H9 (cell line): ENCODE measurements at regions not wholly inside any gene's neighbourhood (a gene's known extent, or its start where the extent isn't known, plus 50 kb on each side); places are given as distances from the start of the nearest gene placed in this dataset.

Experiments
- DNase-seq: peaks from one replicate; pipeline ENCODE4 v3.0.0-alpha.2; 2017
- H2AFZ ChIP-seq: one replicate; pipeline ENCODE4 v1.6.1; 2013; ENCODE audit warnings: mild to moderate bottlenecking, low read length, control low read depth, moderate library complexity
- H2AK5ac ChIP-seq: 2 replicates; pipeline ENCODE4 v1.6.1; 2013; ENCODE audit warnings: low read length, control low read depth, mixed read lengths; ENCODE audit not compliant: insufficient read length
- H2BK120ac ChIP-seq: one replicate; pipeline ENCODE4 v1.6.1; 2013; ENCODE audit warnings: low read depth, mild to moderate bottlenecking, low read length, control low read depth, inconsistent platforms; ENCODE audit not compliant: poor library complexity, severe bottlenecking
- H2BK12ac ChIP-seq: 2 replicates; pipeline ENCODE4 v1.6.1; 2013; ENCODE audit warnings: low read length, control low read depth, mixed read lengths, low read depth; ENCODE audit not compliant: insufficient read length
- H2BK15ac ChIP-seq: 2 replicates; pipeline ENCODE4 v1.6.1; 2013; ENCODE audit warnings: low read depth, low read length, control low read depth
- H2BK20ac ChIP-seq: one replicate; pipeline ENCODE4 v1.6.1; 2013; ENCODE audit warnings: low read depth, mild to moderate bottlenecking, low read length, control low read depth, inconsistent platforms; ENCODE audit not compliant: poor library complexity, severe bottlenecking
- H2BK5ac ChIP-seq: 2 replicates; pipeline ENCODE4 v1.6.1; 2013; ENCODE audit warnings: low read length, control low read depth, mixed read lengths; ENCODE audit not compliant: insufficient read length
- H3K14ac ChIP-seq: 2 replicates; pipeline ENCODE4 v1.6.1; 2013; ENCODE audit warnings: low read length, control low read depth; ENCODE audit not compliant: insufficient read depth
- H3K18ac ChIP-seq: 2 replicates; pipeline ENCODE4 v1.6.1; 2013; ENCODE audit warnings: low read depth, mild to moderate bottlenecking, mixed read lengths, low read length, control low read depth; ENCODE audit not compliant: insufficient read length
- H3K23ac ChIP-seq: 2 replicates; pipeline ENCODE4 v1.6.1; 2013; ENCODE audit warnings: low read length, control low read depth, mixed read lengths, low read depth; ENCODE audit not compliant: insufficient read length
- H3K23me2 ChIP-seq: 2 replicates; pipeline ENCODE4 v1.6.1; 2013; ENCODE audit warnings: low read depth, mild to moderate bottlenecking, mixed read lengths, low read length, control low read depth; ENCODE audit not compliant: insufficient read length, poor library complexity, severe bottlenecking
- H3K27ac ChIP-seq: 2 replicates; pipeline ENCODE4 v1.5.1; 2013; ENCODE audit warnings: low read length, control low read depth, mixed read lengths, low read depth; ENCODE audit not compliant: insufficient read length
- H3K27me3 ChIP-seq: 2 replicates; pipeline ENCODE4 v1.6.1; 2013; ENCODE audit warnings: low read length, control low read depth, inconsistent platforms; ENCODE audit not compliant: insufficient read depth
- H3K4ac ChIP-seq: 2 replicates; pipeline ENCODE4 v1.6.1; 2013; ENCODE audit warnings: low read depth, mild to moderate bottlenecking, control low read depth, inconsistent platforms, low read length, moderate library complexity
- H3K4me1 ChIP-seq: 2 replicates; pipeline ENCODE4 v1.6.1; 2013; ENCODE audit warnings: low read length, control low read depth, inconsistent platforms; ENCODE audit not compliant: insufficient read depth
- H3K4me2 ChIP-seq: 2 replicates; pipeline ENCODE4 v1.6.1; 2013; ENCODE audit warnings: low read length, control low read depth, mixed read lengths; ENCODE audit not compliant: insufficient read length, insufficient read depth
- H3K56ac ChIP-seq: 2 replicates; pipeline ENCODE4 v1.6.1; 2013; ENCODE audit warnings: low read depth, mild to moderate bottlenecking, mixed read lengths, low read length, control low read depth; ENCODE audit not compliant: insufficient read length
- H3K79me1 ChIP-seq: 2 replicates; pipeline ENCODE4 v1.6.1; 2013; ENCODE audit warnings: low read depth, mild to moderate bottlenecking, moderate library complexity, low read length, control low read depth, inconsistent platforms; ENCODE audit not compliant: insufficient read depth, poor library complexity, severe bottlenecking
- H3K79me2 ChIP-seq: 2 replicates; pipeline ENCODE4 v1.6.1; 2013; ENCODE audit warnings: low read length, control low read depth, inconsistent platforms; ENCODE audit not compliant: insufficient read depth
- H3K9ac ChIP-seq: 2 replicates; pipeline ENCODE4 v1.6.1; 2013; ENCODE audit warnings: low read length, control low read depth, mixed read lengths; ENCODE audit not compliant: insufficient read length; ENCODE audit errors: extremely low read depth
- H3K9me3 ChIP-seq: one replicate; pipeline ENCODE4 v1.6.1; 2013; ENCODE audit warnings: low read depth, low read length, inconsistent platforms; ENCODE audit not compliant: control insufficient read depth
- H3T11ph ChIP-seq: one replicate; pipeline ENCODE4 v1.6.1; 2013; ENCODE audit warnings: mild to moderate bottlenecking, low read length, control low read depth, inconsistent platforms
- H4K20me1 ChIP-seq: one replicate; pipeline ENCODE4 v1.6.1; 2013; ENCODE audit not compliant: control insufficient read depth, insufficient read length, insufficient read depth
- H4K5ac ChIP-seq: 2 replicates; pipeline ENCODE4 v1.6.1; 2013; ENCODE audit warnings: low read depth, mild to moderate bottlenecking, mixed read lengths, low read length, control low read depth; ENCODE audit not compliant: insufficient read length
- H4K8ac ChIP-seq: replicated peaks from 2 replicates; pipeline ENCODE4 v1.6.1; 2013; ENCODE audit warnings: low read length, control low read depth, mixed read lengths, low read depth; ENCODE audit not compliant: insufficient read length
- H4K91ac ChIP-seq: 2 replicates; pipeline ENCODE4 v1.6.1; 2013; ENCODE audit warnings: low read depth, mild to moderate bottlenecking, moderate library complexity, mixed read lengths, low read length, control low read depth; ENCODE audit not compliant: insufficient read length
- H3K27ac Mint-ChIP-seq, 3 experiments: 2 replicates in 2 of 3; 3 replicates in 1 of 3; pipeline ENCODE4 v1.8.0; 2020 to 2021; ENCODE audit warnings: mixed read lengths in 3 of 3, mild to moderate bottlenecking in 1 of 3, moderate library complexity in 1 of 3
- H3K27me3 Mint-ChIP-seq: 2 replicates; pipeline ENCODE4 v1.8.0; 2021; ENCODE audit warnings: low read depth, mild to moderate bottlenecking, moderate library complexity, mixed read lengths
- H3K36me3 Mint-ChIP-seq, 3 experiments: 2 replicates in 2 of 3; 3 replicates in 1 of 3; pipeline ENCODE4 v1.8.0; 2020 to 2021; ENCODE audit warnings: low read depth in 3 of 3, mixed read lengths in 3 of 3; ENCODE audit not compliant: insufficient read depth in 1 of 3
- H3K4me1 Mint-ChIP-seq, 2 experiments: 2 replicates each; pipeline ENCODE4 v1.8.0; 2020; ENCODE audit warnings: mixed read lengths in 2 of 2
- H3K4me3 Mint-ChIP-seq, 2 experiments: 2 replicates in 1 of 2; 3 replicates in 1 of 2; pipeline ENCODE4 v1.8.0; 2020 to 2021; ENCODE audit warnings: mild to moderate bottlenecking in 2 of 2, mixed read lengths in 2 of 2, moderate library complexity in 1 of 2
- H3K9me3 Mint-ChIP-seq, 2 experiments: 2 replicates in 1 of 2; 3 replicates in 1 of 2; pipeline ENCODE4 v1.8.0; 2020; ENCODE audit warnings: mild to moderate bottlenecking in 2 of 2, mixed read lengths in 2 of 2, moderate library complexity in 1 of 2
- WGBS: extraction: QIAGEN DNeasy Blood & Tissue Kit; methylation state at CpG from one replicate; pipeline ENCODE4 v1.1.7; 2013; ENCODE audit warnings: missing lambda C conversion rate, low lambda C conversion rate, mixed read lengths; ENCODE audit not compliant: insufficient read length; ENCODE audit errors: extremely low coverage; 5-methylcytosine and 5-hydroxymethylcytosine counted together
- TF ChIP-seq, protein P1 (sequence below): fragments of 200-600 bp; sonication (generic); conservative IDR thresholded peaks from 3 replicates; pipeline ENCODE4 v1.8.0; 2021; ENCODE audit warnings: antibody characterized with exemption, mild to moderate bottlenecking

DNA sequence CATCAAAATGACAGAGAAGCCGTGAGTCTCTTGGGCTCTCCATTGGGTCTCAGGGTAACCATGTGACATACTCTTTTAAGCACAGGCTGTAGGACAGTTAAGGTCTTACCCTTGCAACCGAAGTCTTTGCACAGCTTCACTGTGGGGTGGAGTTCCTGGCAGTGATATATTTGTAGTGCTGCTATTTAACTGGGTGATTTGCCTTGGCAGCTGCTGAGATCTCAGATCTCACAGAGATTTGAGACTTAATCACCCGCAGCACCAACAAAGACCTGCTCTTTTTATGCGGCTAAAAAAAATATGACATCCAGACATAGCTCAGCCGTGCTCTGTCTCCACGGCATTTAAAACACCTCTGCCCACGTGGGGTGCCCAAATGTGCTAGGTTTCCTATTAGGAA is 63.4 kb upstream of the NPTX2 start:
- no peak overlapping the region for H3K18ac ChIP-seq
- H3K23me2 ChIP-seq, result no peaks in the 10 kb centered on the region
- no peak overlapping the region for H2BK5ac ChIP-seq
- no peak overlapping the region for H3K56ac ChIP-seq
- no peaks in the 10 kb centered on the region for H3K79me2 ChIP-seq
- TF ChIP-seq, protein P1, sequence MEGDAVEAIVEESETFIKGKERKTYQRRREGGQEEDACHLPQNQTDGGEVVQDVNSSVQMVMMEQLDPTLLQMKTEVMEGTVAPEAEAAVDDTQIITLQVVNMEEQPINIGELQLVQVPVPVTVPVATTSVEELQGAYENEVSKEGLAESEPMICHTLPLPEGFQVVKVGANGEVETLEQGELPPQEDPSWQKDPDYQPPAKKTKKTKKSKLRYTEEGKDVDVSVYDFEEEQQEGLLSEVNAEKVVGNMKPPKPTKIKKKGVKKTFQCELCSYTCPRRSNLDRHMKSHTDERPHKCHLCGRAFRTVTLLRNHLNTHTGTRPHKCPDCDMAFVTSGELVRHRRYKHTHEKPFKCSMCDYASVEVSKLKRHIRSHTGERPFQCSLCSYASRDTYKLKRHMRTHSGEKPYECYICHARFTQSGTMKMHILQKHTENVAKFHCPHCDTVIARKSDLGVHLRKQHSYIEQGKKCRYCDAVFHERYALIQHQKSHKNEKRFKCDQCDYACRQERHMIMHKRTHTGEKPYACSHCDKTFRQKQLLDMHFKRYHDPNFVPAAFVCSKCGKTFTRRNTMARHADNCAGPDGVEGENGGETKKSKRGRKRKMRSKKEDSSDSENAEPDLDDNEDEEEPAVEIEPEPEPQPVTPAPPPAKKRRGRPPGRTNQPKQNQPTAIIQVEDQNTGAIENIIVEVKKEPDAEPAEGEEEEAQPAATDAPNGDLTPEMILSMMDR, result no peak
- no peak overlapping the region for H2AK5ac ChIP-seq
- no peak overlapping the region for H3T11ph ChIP-seq
- Mint-ChIP-seq H3K9me3 (peaks cover 22 to 25% of the 10 kb centered on the region in 2 experiments), H3K4me1 (peaks cover 0 to 3% of the 10 kb centered on the region in 2 experiments; a peak in 2 of 4 replicates), H3K4me3 (no peak overlapping the region), H3K36me3 (peaks cover 0 to 8% (median 0%) of the 10 kb centered on the region in 3 experiments; a peak in 2 of 7 replicates), H3K27ac (no peak overlapping the region), H3K27me3 (peaks cover 11% of the 10 kb centered on the region)
- no peak overlapping the region for H3K27ac ChIP-seq
- no peaks in the 10 kb centered on the region for H4K20me1 ChIP-seq
- H4K8ac ChIP-seq, result no peak overlapping the region
- no peaks in the 10 kb centered on the region for H3K27me3 ChIP-seq
- H2BK120ac ChIP-seq, result no peak overlapping the region
- H2BK15ac ChIP-seq, result no peak overlapping the region
- H3K23ac ChIP-seq, result no peak overlapping the region
- WGBS, result no CpG with 5 or more reads among the region's 7 CpGs
- no peak overlapping the region for H3K4ac ChIP-seq
- no peak overlapping the region for H2BK12ac ChIP-seq
- no peak for DNase-seq
- H3K4me1 ChIP-seq, result no peaks in the 10 kb centered on the region
- no peaks in the 10 kb centered on the region for H3K79me1 ChIP-seq
- no peak overlapping the region for H4K5ac ChIP-seq
- H4K91ac ChIP-seq, result no peak overlapping the region
- H3K9ac ChIP-seq, result no peak overlapping the region
- no peak overlapping the region for H2BK20ac ChIP-seq
- H3K4me2 ChIP-seq, result no peak overlapping the region
- H3K14ac ChIP-seq, result no peak overlapping the region
- no peak overlapping the region for H2AFZ ChIP-seq
- no peaks in the 10 kb centered on the region for H3K9me3 ChIP-seq
